GM21515 (cell line): ENCODE measurements at regions not wholly inside any gene's neighbourhood (a gene's known extent, or its start where the extent isn't known, plus 50 kb on each side); places are given as distances from the start of the nearest gene placed in this dataset.

ENCODE experiments used
- ATAC-seq: cut with Tn5 transposase; IDR thresholded peaks from one replicate; pipeline ENCODE4 v1.9.1; 2021; ENCODE audit not compliant: unreplicated experiment

GRCh38 chr6:88263591-88263990 is 97.4 kb upstream of the CNR1 start:
- no peak for ATAC-seq

GRCh38 chr6:88262332-88262731 is 96.2 kb upstream of the CNR1 start:
- no peak for ATAC-seq

DNA sequence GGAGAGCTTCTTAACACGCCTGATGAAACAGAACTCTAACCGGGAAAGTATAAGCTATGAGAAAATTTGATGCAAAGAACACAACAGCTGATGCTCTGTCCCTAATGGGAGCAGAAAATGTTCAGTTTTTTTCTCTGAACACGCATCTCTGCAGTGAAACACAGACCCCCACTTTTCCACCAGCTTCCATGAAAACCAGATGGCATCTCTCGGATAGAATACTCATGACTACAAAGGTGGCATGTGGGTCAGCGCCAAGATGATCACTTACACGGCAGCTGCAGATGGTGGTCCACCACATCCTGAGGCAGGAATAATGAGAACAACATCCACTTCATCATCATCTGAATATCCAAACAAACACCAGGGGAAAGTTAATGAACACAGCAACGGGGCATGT is 85.2 kb upstream of the CNR1 start:
- no peak for ATAC-seq

DNA sequence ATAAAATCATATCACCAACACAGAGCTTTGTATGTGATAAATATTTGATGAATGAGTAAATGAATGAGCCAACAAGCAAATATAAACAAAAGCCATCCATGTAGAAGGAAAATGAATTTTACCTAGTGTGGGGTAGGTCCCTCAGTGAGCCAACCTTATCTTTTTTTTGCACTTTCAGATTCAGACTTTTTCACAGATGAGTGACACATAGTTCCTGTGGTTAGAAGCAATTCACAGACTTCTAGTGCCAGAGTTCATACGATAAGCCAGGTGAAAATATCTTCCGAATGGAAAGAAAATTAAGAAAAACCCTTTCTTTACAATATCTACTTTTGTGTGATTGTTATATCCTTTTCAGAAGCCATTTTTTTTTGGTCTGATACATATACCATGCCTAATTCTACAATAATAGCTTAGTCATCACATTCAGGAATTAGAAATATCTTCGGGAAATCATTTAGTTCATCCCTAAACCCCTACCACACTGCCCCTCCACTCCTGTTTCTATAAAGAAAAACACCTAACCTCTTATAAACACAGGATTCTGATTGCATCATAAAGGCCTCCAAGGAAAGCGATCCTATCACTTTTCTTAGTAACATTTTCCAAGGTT is 82.7 kb upstream of the CNR1 start:
- no peak for ATAC-seq

DNA sequence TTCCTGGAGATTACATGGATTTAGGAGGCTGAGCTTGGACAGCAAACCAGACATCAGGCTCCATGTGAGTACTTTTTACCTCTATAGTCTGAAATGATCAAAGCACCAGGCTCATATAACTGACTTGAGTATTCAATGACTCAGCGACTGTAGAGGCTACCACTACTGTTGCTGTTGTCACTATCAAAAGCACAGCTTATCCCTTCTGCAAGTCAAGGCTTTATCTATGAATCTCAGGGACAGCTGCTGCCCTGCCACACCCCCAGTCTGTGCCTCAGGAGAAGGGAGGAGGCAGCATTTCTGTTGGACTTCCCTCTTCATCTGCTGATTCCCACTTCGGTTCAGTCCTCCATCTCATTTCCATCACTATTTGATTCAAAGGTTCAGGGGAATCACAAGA is 80.5 kb upstream of the CNR1 start:
- ATAC-seq, result no peak

GRCh38 chr6:88244721-88245120 is 78.6 kb upstream of the CNR1 start:
- no peak for ATAC-seq

GRCh38 chr6:88238901-88239300 is 72.8 kb upstream of the CNR1 start:
- ATAC-seq, result no peak

DNA sequence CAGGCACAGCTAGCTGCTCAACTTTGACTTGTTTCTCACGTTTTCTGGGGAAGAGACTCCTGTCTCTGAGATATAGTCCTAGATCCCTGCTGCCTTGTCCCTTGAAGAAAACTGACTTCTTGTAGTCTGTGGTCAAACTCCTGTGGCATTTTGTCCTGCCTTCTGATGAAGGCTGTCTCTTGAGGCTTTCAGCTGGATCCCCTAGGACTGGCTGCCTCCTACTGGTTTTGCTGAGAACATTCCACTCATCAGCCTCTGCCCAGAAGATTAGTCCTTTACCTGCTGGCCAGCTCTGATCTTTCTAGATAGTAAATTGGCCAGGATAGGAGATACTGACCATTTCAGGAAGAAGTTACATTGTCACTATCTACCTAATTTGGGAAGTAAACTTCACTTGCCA is 71.9 kb upstream of the CNR1 start:
- no peak for ATAC-seq

GRCh38 chr6:88236612-88237360 is 70.6 kb upstream of the CNR1 start:
- ATAC-seq, result no peak

- no peak for ATAC-seq
These were observed 66.6 kb upstream of the CNR1 start for GRCh38 chr6:88232753-88233152.

DNA sequence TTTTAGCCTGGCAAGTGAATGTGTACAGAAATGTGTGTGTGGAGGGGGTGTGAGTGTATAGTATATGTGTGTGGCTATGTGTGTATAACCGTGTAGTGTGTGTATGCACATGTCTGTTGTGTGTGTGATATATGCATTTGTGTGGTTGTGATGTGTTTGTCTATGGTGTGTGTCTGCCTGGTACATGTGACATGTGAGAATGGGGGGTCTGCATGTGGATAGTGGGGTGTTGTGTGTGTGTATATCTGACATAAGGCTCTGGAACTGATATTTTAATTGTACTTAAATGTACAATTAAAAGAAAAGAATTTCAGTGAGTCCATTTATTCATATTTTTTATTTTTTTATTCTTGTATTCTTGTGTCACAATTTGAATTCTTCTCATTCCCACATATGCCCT is 57.2 kb upstream of the CNR1 start:
- ATAC-seq, result no peak

GRCh38 chr6:88220493-88220892 is 54.3 kb upstream of the CNR1 start:
- no peak for ATAC-seq

- ATAC-seq, result no peak
These were observed 50.0 kb upstream of the CNR1 start for GRCh38 chr6:88216182-88216581.
